H1 (cell line): ENCODE measurements at regions not wholly inside any gene's neighbourhood (a gene's known extent, or its start where the extent isn't known, plus 50 kb on each side); places are given as distances from the start of the nearest gene placed in this dataset.

Source experiments
- CTCF ChIA-PET: fragments of 300-600 bp; sonication (Branson Sonifier 250); formaldehyde crosslinking; loops from one replicate; lab custom pipeline; 2021; ENCODE audit not compliant: partially characterized antibody; lab: Charles Lee
- POLR2A ChIA-PET: fragments of 300-600 bp; sonication (Branson Sonifier 250); formaldehyde crosslinking; loops from one replicate; lab custom pipeline; 2021; ENCODE audit warnings: inconsistent platforms; ENCODE audit not compliant: partially characterized antibody; lab: Charles Lee
- DNase-seq, 2 experiments: peaks; one replicate each; pipeline versions ENCODE4 v3.0.0 to v3.0.0-alpha.2; 2010 to 2022; ENCODE audit warnings: low spot score in 2 of 2, low read depth in 1 of 2, mixed read lengths in 1 of 2
- FAIRE-seq: peaks from 2 replicates; lab custom pipeline; 2011; peaks lifted over from hg19 to GRCh38; lab: Jason Lieb, UNC
- H2AFZ ChIP-seq: 2 replicates; pipeline ENCODE4 v1.8.1; 2012; ENCODE audit warnings: low read length, inconsistent platforms
- H2AK5ac ChIP-seq: 2 replicates; pipeline ENCODE4 v1.6.1; 2013; ENCODE audit warnings: low read depth, low read length
- H2BK120ac ChIP-seq: replicated peaks from 2 replicates; pipeline ENCODE3; 2013; ENCODE audit warnings: low read depth, low read length, inconsistent platforms
- H2BK12ac ChIP-seq: 2 replicates; pipeline ENCODE4 v1.6.1; 2013; ENCODE audit warnings: low read depth, low read length
- H2BK15ac ChIP-seq: 2 replicates; pipeline ENCODE4 v1.6.1; 2013; ENCODE audit warnings: low read length
- H2BK20ac ChIP-seq: 2 replicates; pipeline ENCODE4 v1.6.1; 2013; ENCODE audit warnings: low read length
- H2BK5ac ChIP-seq: 2 replicates; pipeline ENCODE4 v1.6.1; 2013; ENCODE audit warnings: low read depth, low read length
- H3K14ac ChIP-seq: 2 replicates; pipeline ENCODE4 v1.6.1; 2013; ENCODE audit warnings: inconsistent platforms; ENCODE audit not compliant: insufficient read length
- H3K18ac ChIP-seq: 2 replicates; pipeline ENCODE4 v1.6.1; 2013; ENCODE audit warnings: low read length; ENCODE audit errors: extremely low read depth
- H3K23ac ChIP-seq: 2 replicates; pipeline ENCODE4 v1.6.1; 2013; ENCODE audit warnings: inconsistent platforms; ENCODE audit not compliant: insufficient read length
- H3K23me2 ChIP-seq: 2 replicates; pipeline ENCODE4 v1.6.1; 2013; ENCODE audit warnings: low read depth, low read length
- H3K27ac ChIP-seq: 2 replicates; pipeline ENCODE4 v1.6.1; 2011; ENCODE audit warnings: low read depth, low read length, inconsistent platforms
- H3K27me3 ChIP-seq, 4 experiments: replicated peaks in 1 of 4; 1 replicate in 1 of 4; 2 replicates in 3 of 4; pipeline versions ENCODE4 v1.6.1 to v1.8.1; 2011 to 2013; ENCODE audit warnings: low read length in 3 of 4, mild to moderate bottlenecking in 3 of 4, inconsistent platforms in 2 of 4, mixed read lengths in 2 of 4, moderate library complexity in 1 of 4; ENCODE audit not compliant: control insufficient read depth in 3 of 4, insufficient read depth in 3 of 4; ENCODE audit errors: extremely low read depth in 1 of 4
- H3K36me3 ChIP-seq, 4 experiments: 2 replicates each; pipeline versions ENCODE4 v1.6.1 to v1.8.1; 2011 to 2013; ENCODE audit warnings: mild to moderate bottlenecking in 4 of 4, low read length in 3 of 4, moderate library complexity in 2 of 4, control low read depth in 1 of 4, inconsistent platforms in 1 of 4; ENCODE audit not compliant: insufficient read depth in 4 of 4, control insufficient read depth in 2 of 4
- H3K4ac ChIP-seq: replicated peaks from 2 replicates; pipeline ENCODE3; 2013; ENCODE audit warnings: low read length, low read depth, mixed read lengths, inconsistent platforms; ENCODE audit not compliant: insufficient read length
- H3K4me1 ChIP-seq, 4 experiments: replicated peaks in 1 of 4; 1 replicate in 1 of 4; 2 replicates in 3 of 4; pipeline versions ENCODE4 v1.6.1 to v1.8.1; 2011 to 2013; ENCODE audit warnings: low read length in 3 of 4, inconsistent platforms in 2 of 4, mixed read lengths in 1 of 4; ENCODE audit not compliant: insufficient read depth in 4 of 4, control insufficient read depth in 3 of 4
- H3K4me2 ChIP-seq, 2 experiments: 2 replicates each; pipeline versions ENCODE4 v1.6.1 to v1.8.1; 2011 to 2013; ENCODE audit warnings: low read depth in 2 of 2, low read length in 2 of 2, control low read depth in 1 of 2, inconsistent platforms in 1 of 2, mild to moderate bottlenecking in 1 of 2; ENCODE audit not compliant: insufficient read depth in 1 of 2
- H3K4me3 ChIP-seq, 4 experiments: fragments of 200-600, 300-600 bp in 1 of 4; sonication (generic), shearing (Covaris generic), sonication (Bioruptor Twin) in 1 of 4; 2 replicates each; pipeline versions ENCODE4 v1.5.1 to v1.8.1; 2011 to 2016; ENCODE audit warnings: low read length in 4 of 4, low read depth in 3 of 4, control low read depth in 2 of 4, inconsistent platforms in 2 of 4, mild to moderate bottlenecking in 2 of 4, mixed read lengths in 1 of 4, moderate library complexity in 1 of 4; ENCODE audit not compliant: insufficient read depth in 2 of 4; ENCODE audit errors: extremely low read depth in 1 of 4
- H3K56ac ChIP-seq: replicated peaks from 2 replicates; pipeline ENCODE3; 2013; ENCODE audit warnings: low read depth, mild to moderate bottlenecking, mixed read lengths, low read length, inconsistent platforms; ENCODE audit not compliant: insufficient read length
- H3K79me1 ChIP-seq: 2 replicates; pipeline ENCODE4 v1.6.1; 2013; ENCODE audit warnings: low read depth, low read length, control low read depth
- H3K79me2 ChIP-seq, 2 experiments: 2 replicates each; pipeline versions ENCODE4 v1.6.1 to v1.8.1; 2012 to 2013; ENCODE audit warnings: low read length in 2 of 2, mild to moderate bottlenecking in 2 of 2, inconsistent platforms in 1 of 2; ENCODE audit not compliant: insufficient read depth in 2 of 2, control insufficient read depth in 1 of 2
- H3K9ac ChIP-seq, 4 experiments: replicated peaks in 1 of 4; 1 replicate in 1 of 4; 2 replicates in 3 of 4; pipeline versions ENCODE4 v1.6.1 to v1.8.1; 2011 to 2013; ENCODE audit warnings: low read depth in 3 of 4, low read length in 3 of 4, control low read depth in 2 of 4, mild to moderate bottlenecking in 2 of 4, moderate library complexity in 2 of 4, inconsistent platforms in 1 of 4; ENCODE audit errors: extremely low read depth in 1 of 4
- H3K9me3 ChIP-seq, 2 experiments: 2 replicates each; pipeline versions ENCODE4 v1.6.1 to v1.8.1; 2012 to 2013; ENCODE audit warnings: mild to moderate bottlenecking in 2 of 2, moderate library complexity in 2 of 2, control low read depth in 1 of 2, inconsistent platforms in 1 of 2, low read depth in 1 of 2, low read length in 1 of 2, mixed read lengths in 1 of 2; ENCODE audit not compliant: insufficient read depth in 2 of 2
- H4K20me1 ChIP-seq, 2 experiments: replicated peaks in 1 of 2; 2 replicates each; pipeline versions ENCODE3 to v1.8.1; 2011 to 2013; ENCODE audit warnings: inconsistent platforms in 2 of 2, low read length in 2 of 2, mild to moderate bottlenecking in 1 of 2; ENCODE audit not compliant: insufficient read depth in 2 of 2, control insufficient read depth in 1 of 2
- H4K5ac ChIP-seq: 2 replicates; pipeline ENCODE4 v1.6.1; 2013; ENCODE audit warnings: low read length, low read depth, mixed read lengths, inconsistent platforms; ENCODE audit not compliant: insufficient read length
- H4K8ac ChIP-seq: 2 replicates; pipeline ENCODE4 v1.8.0; 2013; ENCODE audit warnings: mild to moderate bottlenecking, moderate library complexity, low read length, inconsistent platforms; ENCODE audit not compliant: insufficient read depth; ENCODE audit errors: extremely low read depth
- H4K91ac ChIP-seq: replicated peaks from 2 replicates; pipeline ENCODE3; 2013; ENCODE audit warnings: low read length, mixed read lengths, inconsistent platforms; ENCODE audit not compliant: insufficient read length
- BACH1 ChIP-seq: IDR thresholded peaks from 2 replicates; pipeline ENCODE4 v1.6.1; 2012; ENCODE audit warnings: low read length, improper control_type of control experiment
- TAF1 ChIP-seq: IDR thresholded peaks from 2 replicates; pipeline ENCODE4 v1.6.1; 2011; ENCODE audit warnings: mild to moderate bottlenecking, low read depth, low read length
- TCF12 ChIP-seq: IDR thresholded peaks from 2 replicates; pipeline ENCODE4 v1.6.1; 2011; ENCODE audit warnings: low read depth, mild to moderate bottlenecking, low read length
- WGBS, 2 experiments: shearing (Covaris generic) in 1 of 2; methylation state at CpG; one replicate each; pipeline versions ENCODE4 v1.1.6 to v1.1.7; 2013 to 2015; ENCODE audit warnings: low lambda C conversion rate in 2 of 2, mixed read lengths in 2 of 2, inconsistent platforms in 1 of 2, low coverage in 1 of 2, missing lambda C conversion rate in 1 of 2; ENCODE audit not compliant: insufficient replicate concordance in 2 of 2, insufficient coverage in 1 of 2, insufficient read length in 1 of 2; ENCODE audit errors: extremely low coverage in 1 of 2, missing lambda C conversion rate in 1 of 2; 5-methylcytosine and 5-hydroxymethylcytosine counted together

DNA sequence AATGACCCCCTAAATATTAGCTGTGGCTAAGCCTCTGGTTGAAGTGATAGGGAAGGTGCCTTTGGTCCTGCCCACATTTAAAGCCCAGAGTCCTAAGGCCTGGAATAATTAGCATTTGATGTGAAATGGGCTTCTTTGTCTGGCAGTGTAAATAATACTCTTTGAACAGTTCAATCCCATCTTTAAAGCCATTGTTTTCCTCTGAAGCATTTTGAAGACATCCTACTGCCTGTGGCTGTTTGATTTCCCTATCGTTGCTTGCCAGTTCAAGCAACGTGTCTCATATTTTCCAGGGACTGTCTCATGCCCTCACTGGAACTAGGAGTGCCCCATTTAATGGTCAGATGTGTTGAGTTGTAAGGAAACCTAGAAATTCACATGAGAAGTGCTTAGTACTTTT is 89.3 kb upstream of the BTN3A2 start:
- Histone ChIP-seq H3K9ac (no peak overlapping the region), H3K4me3 (no peak overlapping the region), H3K27ac (no peak overlapping the region), H4K8ac (no peak overlapping the region), H3K79me2 (peaks cover 0 to 3% of the 10 kb centered on the region in 2 experiments; a peak in 2 of 4 replicates), H3K4me1 (peaks cover 0 to 6% (median 2%) of the 10 kb centered on the region in 4 experiments; a peak in 3 of 7 replicates), H3K56ac (no peak overlapping the region), H3K23ac (no peak overlapping the region), H4K5ac (no peak overlapping the region), H2AK5ac (no peak overlapping the region), H4K91ac (peak overlapping the region; percentile 17), H3K9me3 (no peaks in the 10 kb centered on the region), H2BK15ac (no peak overlapping the region), H3K18ac (no peak overlapping the region), H3K27me3 (no peaks in the 10 kb centered on the region), H4K20me1 (peaks cover 3% of the 10 kb centered on the region in 2 experiments), H3K36me3 (peaks cover 0 to 5% (median 0%) of the 10 kb centered on the region in 4 experiments; a peak in 2 of 8 replicates), H3K79me1 (no peaks in the 10 kb centered on the region), H2BK120ac (no peak overlapping the region), H3K4me2 (no peak overlapping the region; a peak in 1 of 4 replicates), H2AFZ (no peak overlapping the region)
- ChIA-PET CTCF (interaction anchor here (1.1 to 10.3 kb wide), 2 partner anchors 18 to 42 kb away, joined by 3 to 93 read pairs; no protein-coding TSS in a partner anchor), POLR2A (interaction anchor here (0.8 to 25.5 kb wide), 10 partner anchors 8 to 247 kb away, joined by 3 to 758 read pairs (median 120); a partner anchor contains a TSS)
- WGBS, 2 experiments = 96% methylated on average over 2 of the region's 2 CpGs; no CpG with 5 or more reads in 1 of the 2 experiments
- DNase-seq (no peak), FAIRE-seq (no peak)
- TF ChIP-seq TAF1 (no peak), TCF12 (no peak), BACH1 (no peak)
- TF ChIP-seq, all 59 proteins: peak for 0
- Histone ChIP-seq H3K4ac (no peak overlapping the region), H3K14ac (no peak overlapping the region), H2BK12ac (peak overlapping the region; percentile 10; the same call in 1 of the 2 replicates), H2BK20ac (no peak overlapping the region), H3K23me2 (peaks cover 1% of the 10 kb centered on the region; the same call in 1 of the 2 replicates), H2BK5ac (no peak overlapping the region; the same call in 1 of the 2 replicates)
